Liver (tissue), 8 donors: ENCODE measurements at regions not wholly inside any gene's neighbourhood (a gene's known extent, or its start where the extent isn't known, plus 50 kb on each side); places are given as distances from the start of the nearest gene placed in this dataset.

Source experiments
- DNase-seq: peaks from one replicate; pipeline ENCODE4 v3.0.0-alpha.2; 2017; ENCODE audit warnings: low spot score
- H3K27ac ChIP-seq, 2 donors: one replicate each; pipeline ENCODE4 v1.7.0; 2013; ENCODE audit warnings: inconsistent platforms in 2 of 2, low read length in 2 of 2, control low read depth in 1 of 2, low read depth in 1 of 2, mild to moderate bottlenecking in 1 of 2
- H3K27me3 ChIP-seq, 4 donors: one replicate each; pipeline versions ENCODE4 v1.6.1 to v1.7.0; 2013; ENCODE audit warnings: low read length in 3 of 4, inconsistent platforms in 1 of 4, mild to moderate bottlenecking in 1 of 4, moderate library complexity in 1 of 4; ENCODE audit not compliant: control insufficient read depth in 4 of 4, insufficient read depth in 4 of 4
- H3K36me3 ChIP-seq, 4 donors: one replicate each; pipeline versions ENCODE4 v1.6.1 to v1.7.0; 2013; ENCODE audit warnings: low read length in 3 of 4, mild to moderate bottlenecking in 3 of 4, low read depth in 1 of 4, moderate library complexity in 1 of 4; ENCODE audit not compliant: control insufficient read depth in 4 of 4, insufficient read depth in 3 of 4
- H3K4me1 ChIP-seq, 4 donors: one replicate each; pipeline versions ENCODE4 v1.6.1 to v1.7.0; 2013; ENCODE audit warnings: low read length in 3 of 4, mild to moderate bottlenecking in 3 of 4, moderate library complexity in 1 of 4; ENCODE audit not compliant: control insufficient read depth in 4 of 4, insufficient read depth in 4 of 4
- H3K4me3 ChIP-seq, 3 donors: one replicate each; pipeline versions ENCODE4 v1.6.1 to v1.7.0; 2013; ENCODE audit warnings: low read length in 3 of 3, control low read depth in 1 of 3, low read depth in 1 of 3, mild to moderate bottlenecking in 1 of 3
- H3K9ac ChIP-seq, 2 donors: one replicate each; pipeline ENCODE4 v1.7.0; 2013; ENCODE audit warnings: low read length in 2 of 2, mild to moderate bottlenecking in 2 of 2, moderate library complexity in 2 of 2, control low read depth in 1 of 2, low read depth in 1 of 2
- H3K9me3 ChIP-seq, 4 donors: one replicate each; pipeline versions ENCODE4 v1.6.1 to v1.7.0; 2013; ENCODE audit warnings: low read length in 3 of 4; ENCODE audit not compliant: control insufficient read depth in 4 of 4
- CTCF ChIP-seq: fragments of 150-350 bp; IDR thresholded peaks from 2 replicates; pipeline ENCODE4 v1.5.1; 2017; ENCODE audit warnings: improper control_type of control experiment, low read depth, low read length; ENCODE audit not compliant: missing input control
- EGR1 ChIP-seq, 2 donors: IDR thresholded peaks; 2 replicates each; pipeline ENCODE4 v1.6.1; 2016 to 2018; ENCODE audit warnings: antibody characterized with exemption in 2 of 2, low read depth in 2 of 2
- FOXA1 ChIP-seq: IDR thresholded peaks from 2 replicates; pipeline ENCODE4 v1.6.1; 2016; ENCODE audit warnings: antibody characterized with exemption
- FOXA2 ChIP-seq: IDR thresholded peaks from 2 replicates; pipeline ENCODE4 v1.6.1; 2016; ENCODE audit warnings: antibody characterized with exemption
- GABPA ChIP-seq, 2 donors: IDR thresholded peaks in 1 of 2; conservative IDR thresholded peaks in 1 of 2; 2 replicates each; pipeline ENCODE4 v1.6.1; 2016; ENCODE audit warnings: antibody characterized with exemption in 2 of 2, mild to moderate bottlenecking in 1 of 2, moderate library complexity in 1 of 2
- HNF4A ChIP-seq, 2 donors: conservative IDR thresholded peaks; 2 replicates each; pipeline ENCODE4 v1.6.1; 2016; ENCODE audit warnings: antibody characterized with exemption in 2 of 2, mild to moderate bottlenecking in 2 of 2
- JUND ChIP-seq, 2 donors: IDR thresholded peaks; 2 replicates each; pipeline ENCODE4 v1.6.1; 2016; ENCODE audit warnings: antibody characterized with exemption in 2 of 2
- NR2F2 ChIP-seq: IDR thresholded peaks from 2 replicates; pipeline ENCODE4 v1.6.1; 2016; ENCODE audit warnings: antibody characterized with exemption
- RAD21 ChIP-seq, 2 donors: IDR thresholded peaks; 2 replicates each; pipeline ENCODE4 v1.6.1; 2016; ENCODE audit warnings: antibody characterized with exemption in 2 of 2, mild to moderate bottlenecking in 2 of 2
- REST ChIP-seq: IDR thresholded peaks from 2 replicates; pipeline ENCODE4 v1.6.1; 2016; ENCODE audit warnings: antibody characterized with exemption, mild to moderate bottlenecking
- RXRA ChIP-seq, 2 donors: IDR thresholded peaks; 2 replicates each; pipeline ENCODE4 v1.6.1; 2017 to 2018; ENCODE audit warnings: antibody characterized with exemption in 2 of 2, mild to moderate bottlenecking in 1 of 2
- SP1 ChIP-seq: IDR thresholded peaks from 2 replicates; pipeline ENCODE4 v1.6.1; 2018; ENCODE audit warnings: antibody characterized with exemption, mild to moderate bottlenecking
- TAF1 ChIP-seq: conservative IDR thresholded peaks from 2 replicates; pipeline ENCODE4 v1.6.1; 2016; ENCODE audit warnings: antibody characterized with exemption, mild to moderate bottlenecking
- YY1 ChIP-seq: IDR thresholded peaks from 2 replicates; pipeline ENCODE4 v1.6.1; 2016; ENCODE audit warnings: antibody characterized with exemption, mild to moderate bottlenecking
- ZBTB33 ChIP-seq: IDR thresholded peaks from 2 replicates; pipeline ENCODE4 v1.6.1; 2016; ENCODE audit warnings: antibody characterized with exemption
- WGBS: extraction: QIAGEN DNeasy Blood & Tissue Kit; methylation state at CpG from one replicate; pipeline ENCODE4 v1.1.7; 2013; 5-methylcytosine and 5-hydroxymethylcytosine counted together
- TF ChIP-seq, protein P1 (sequence below): IDR thresholded peaks from 2 replicates; pipeline ENCODE4 v1.6.1; 2016; ENCODE audit warnings: antibody characterized with exemption
- TF ChIP-seq, protein P2 (sequence below): IDR thresholded peaks from 2 replicates; pipeline ENCODE4 v1.6.1; 2016; ENCODE audit warnings: antibody characterized with exemption
- donor health status: healthy.
- donor health status: healthy.
- donor health status: healthy.
- donor health status: healthy.
- donor health status: healthy.

DNA sequence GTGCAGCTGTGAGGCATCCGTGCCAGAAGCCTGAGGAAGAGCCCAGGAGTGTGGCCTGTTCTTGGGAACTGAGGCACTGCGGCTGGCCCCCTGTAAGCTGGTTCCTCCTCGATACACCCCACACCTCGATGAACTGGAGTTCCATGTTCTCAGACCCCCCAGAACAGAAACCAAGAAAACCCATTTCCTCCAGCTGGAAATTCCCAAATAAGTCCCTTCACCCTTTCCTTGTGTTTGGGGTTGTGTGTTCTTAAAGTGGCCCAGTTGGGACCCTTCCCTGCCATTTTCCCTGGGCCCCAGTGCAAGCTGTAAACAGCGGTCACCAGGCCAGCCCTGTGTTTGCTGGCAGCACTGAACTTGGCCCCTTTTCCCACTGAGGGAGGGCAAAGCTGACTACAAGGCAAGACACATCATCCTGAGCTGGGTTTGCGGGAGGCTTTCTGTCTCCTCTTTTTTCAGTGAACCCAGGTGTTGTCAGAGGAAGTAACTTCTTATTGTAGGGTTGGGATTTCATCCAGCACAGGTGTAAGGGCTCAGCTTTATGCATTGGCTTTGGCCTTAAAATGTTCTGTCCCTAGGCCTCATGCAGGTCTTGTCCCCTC is 60.1 kb upstream of the MPEG1 start:
- no peak for DNase-seq
- Histone ChIP-seq H3K27ac (peak overlapping the region; percentile 14 to 26), H3K27me3 (no peaks in the 10 kb centered on the region), H3K36me3 (no peaks in the 10 kb centered on the region), H3K4me3 (no peak overlapping the region), H3K4me1 (peaks cover 0 to 5% (median 0%) of the 10 kb centered on the region in 4 donors), H3K9me3 (no peaks in the 10 kb centered on the region), H3K9ac (no peak overlapping the region)
- TF ChIP-seq HNF4A (conservative IDR thresholded peaks at IDR 0.05), result no peak
- no peak for TF ChIP-seq FOXA1
- TF ChIP-seq FOXA2, result no peak
- no peak for TF ChIP-seq JUND (IDR thresholded peaks at IDR 0.05)
- TF ChIP-seq, protein P1, sequence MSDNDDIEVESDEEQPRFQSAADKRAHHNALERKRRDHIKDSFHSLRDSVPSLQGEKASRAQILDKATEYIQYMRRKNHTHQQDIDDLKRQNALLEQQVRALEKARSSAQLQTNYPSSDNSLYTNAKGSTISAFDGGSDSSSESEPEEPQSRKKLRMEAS, result no peak
- TF ChIP-seq GABPA (IDR thresholded peaks at IDR 0.05 in 1 of 2, conservative IDR thresholded peaks at IDR 0.05 in 1 of 2), result no peak
- TF ChIP-seq NR2F2, result no peak
- TF ChIP-seq SP1, result no peak
- TF ChIP-seq REST, result no peak
- TF ChIP-seq RAD21 (IDR thresholded peaks at IDR 0.05), result no peak
- TF ChIP-seq TAF1, result no peak
- no peak for TF ChIP-seq EGR1 (IDR thresholded peaks at IDR 0.05; ENCODE audit: low read depth in 2 of 2)
- TF ChIP-seq CTCF, result no peak
- TF ChIP-seq RXRA (IDR thresholded peaks at IDR 0.05), result no peak
- TF ChIP-seq, protein P2, sequence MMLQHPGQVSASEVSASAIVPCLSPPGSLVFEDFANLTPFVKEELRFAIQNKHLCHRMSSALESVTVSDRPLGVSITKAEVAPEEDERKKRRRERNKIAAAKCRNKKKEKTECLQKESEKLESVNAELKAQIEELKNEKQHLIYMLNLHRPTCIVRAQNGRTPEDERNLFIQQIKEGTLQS, result no peak
- no peak for TF ChIP-seq ZBTB33
- TF ChIP-seq YY1, result no peak
- 90% methylated on average over 6 of the region's 6 CpGs for WGBS
